ENCODE measurements at regions not wholly inside any gene's neighbourhood (a gene's known extent, or its start where the extent isn't known, plus 50 kb on each side); places are given as distances from the start of the nearest gene placed in this dataset.

- ATAC-seq (ENCODE audit: low read depth): no peak
- Mint-ChIP-seq H3K27ac (no peak overlapping the region), H3K9me3 (peaks cover 2% of the 10 kb centered on the region), H3K27me3 (peaks cover 4% of the 10 kb centered on the region), H3K4me1 (no peaks in the 10 kb centered on the region), H3K4me3 (no peak overlapping the region), H3K36me3 (peaks cover 2% of the 10 kb centered on the region)
- DNase-seq: no peak
- POLR2A ChIA-PET: no interaction called here
These were observed 139.6 kb downstream of the NAV1 start for GRCh38 chr1:201678264-201679101.

GRCh38 chr1:201681375-201681774 is 142.4 kb downstream of the NAV1 start:
- Mint-ChIP-seq H3K4me1 (no peaks in the 10 kb centered on the region), H3K27ac (no peak overlapping the region), H3K27me3 (peaks cover 5% of the 10 kb centered on the region), H3K4me3 (no peak overlapping the region), H3K9me3 (peaks cover 2% of the 10 kb centered on the region), H3K36me3 (peaks cover 2% of the 10 kb centered on the region)
- POLR2A ChIA-PET: no interaction called here
- DNase-seq: no peak
- ATAC-seq (ENCODE audit: low read depth): no peak

GRCh38 chr1:201682964-201683363 is 144.0 kb downstream of the NAV1 start:
- Mint-ChIP-seq H3K4me3 (no peak overlapping the region), H3K27ac (no peak overlapping the region), H3K27me3 (peaks cover 9% of the 10 kb centered on the region), H3K4me1 (no peaks in the 10 kb centered on the region), H3K36me3 (peaks cover 2% of the 10 kb centered on the region), H3K9me3 (peaks cover 2% of the 10 kb centered on the region)
- DNase-seq (no peak), ATAC-seq (ENCODE audit: low read depth) (no peak)
- POLR2A ChIA-PET: no interaction called here

- no peak for ATAC-seq (ENCODE audit: low read depth)
- H3K36me3 Mint-ChIP-seq: peaks cover 2% of the 10 kb centered on the region
These were observed 144.5 kb downstream of the NAV1 start for GRCh38 chr1:201683397-201683796.

GRCh38 chr1:201685485-201685884 is 143.5 kb upstream of the IPO9 start:
- Mint-ChIP-seq H3K4me3 (no peak overlapping the region), H3K9me3 (no peaks in the 10 kb centered on the region), H3K36me3 (peaks cover 2% of the 10 kb centered on the region), H3K4me1 (no peaks in the 10 kb centered on the region), H3K27ac (no peak overlapping the region), H3K27me3 (peaks cover 7% of the 10 kb centered on the region)
- POLR2A ChIA-PET: no interaction called here
- DNase-seq: no peak
- ATAC-seq (ENCODE audit: low read depth): no peak

More at GRCh38 chr1:201683397-201683796, 144.5 kb downstream of the NAV1 start:
- Mint-ChIP-seq H3K4me3 (no peak overlapping the region), H3K27ac (no peak overlapping the region), H3K4me1 (no peaks in the 10 kb centered on the region), H3K27me3 (peaks cover 9% of the 10 kb centered on the region), H3K9me3 (peaks cover 2% of the 10 kb centered on the region)
- DNase-seq: no peak
- POLR2A ChIA-PET: no interaction called here

- Mint-ChIP-seq H3K4me1 (no peaks in the 10 kb centered on the region), H3K4me3 (no peak overlapping the region), H3K36me3 (no peaks in the 10 kb centered on the region), H3K9me3 (peaks cover 2% of the 10 kb centered on the region), H3K27me3 (peaks cover 7% of the 10 kb centered on the region), H3K27ac (no peak overlapping the region)
- ATAC-seq (ENCODE audit: low read depth): no peak
- POLR2A ChIA-PET: no interaction called here
- no peak for DNase-seq
These were observed 142.1 kb upstream of the IPO9 start for GRCh38 chr1:201686714-201687455.

- Mint-ChIP-seq H3K27ac (no peak overlapping the region), H3K27me3 (peaks cover 7% of the 10 kb centered on the region), H3K36me3 (no peaks in the 10 kb centered on the region), H3K4me3 (no peak overlapping the region), H3K4me1 (no peaks in the 10 kb centered on the region), H3K9me3 (peaks cover 2% of the 10 kb centered on the region)
- POLR2A ChIA-PET: interaction anchor here (0.5 kb wide), 1 partner anchor 130 kb away, joined by 3 read pairs; no protein-coding TSS in a partner anchor
- ATAC-seq (ENCODE audit: low read depth) (no peak), DNase-seq (no peak)
These were observed 140.4 kb upstream of the IPO9 start for GRCh38 chr1:201688514-201688913.

GRCh38 chr1:201689647-201690046 is 139.3 kb upstream of the IPO9 start:
- no peak overlapping the region for H3K27ac Mint-ChIP-seq
- POLR2A ChIA-PET: no interaction called here
- H3K4me3 Mint-ChIP-seq: no peak overlapping the region
- peaks cover 2% of the 10 kb centered on the region for H3K9me3 Mint-ChIP-seq
- H3K36me3 Mint-ChIP-seq: no peaks in the 10 kb centered on the region
- no peak for DNase-seq
- ATAC-seq (ENCODE audit: low read depth): no peak
- no peaks in the 10 kb centered on the region for H3K4me1 Mint-ChIP-seq
- peaks cover 7% of the 10 kb centered on the region for H3K27me3 Mint-ChIP-seq

- POLR2A ChIA-PET: no interaction called here
- Mint-ChIP-seq H3K4me3 (no peak overlapping the region), H3K27me3 (peaks cover 7% of the 10 kb centered on the region), H3K27ac (no peak overlapping the region), H3K9me3 (peaks cover 2% of the 10 kb centered on the region), H3K36me3 (no peaks in the 10 kb centered on the region), H3K4me1 (no peaks in the 10 kb centered on the region)
- ATAC-seq (ENCODE audit: low read depth): no peak
- DNase-seq: no peak
These were observed 138.4 kb upstream of the IPO9 start for GRCh38 chr1:201690528-201690927.

GRCh38 chr1:201691716-201692554 is 137.0 kb upstream of the IPO9 start:
- Mint-ChIP-seq H3K4me1 (no peaks in the 10 kb centered on the region), H3K9me3 (peaks cover 2% of the 10 kb centered on the region), H3K27ac (no peak overlapping the region), H3K4me3 (no peak overlapping the region), H3K27me3 (peaks cover 3% of the 10 kb centered on the region), H3K36me3 (no peaks in the 10 kb centered on the region)
- no peak for DNase-seq
- ATAC-seq (ENCODE audit: low read depth): no peak
- POLR2A ChIA-PET: no interaction called here

GRCh38 chr1:201692555-201693394 is 136.2 kb upstream of the IPO9 start:
- Mint-ChIP-seq H3K4me1 (no peaks in the 10 kb centered on the region), H3K4me3 (no peak overlapping the region), H3K27ac (no peak overlapping the region), H3K27me3 (peaks cover 4% of the 10 kb centered on the region), H3K36me3 (no peaks in the 10 kb centered on the region), H3K9me3 (peaks cover 2% of the 10 kb centered on the region)
- POLR2A ChIA-PET: no interaction called here
- ATAC-seq (ENCODE audit: low read depth): no peak
- no peak for DNase-seq

GRCh38 chr1:201693890-201694607 is 134.9 kb upstream of the IPO9 start:
- ATAC-seq (ENCODE audit: low read depth): no peak
- Mint-ChIP-seq H3K27me3 (peaks cover 4% of the 10 kb centered on the region), H3K4me1 (no peaks in the 10 kb centered on the region), H3K36me3 (no peaks in the 10 kb centered on the region), H3K9me3 (peaks cover 2% of the 10 kb centered on the region), H3K27ac (no peak overlapping the region), H3K4me3 (no peak overlapping the region)
- no peak for DNase-seq
- POLR2A ChIA-PET: no interaction called here

Data from activated naive CD8-positive, alpha-beta T cell treated with anti-CD3 and anti-CD28 coated beads, Interleukin-2, amount 10 ng/mL, durations not matched to agents 7 days and 5 days (primary cell).